ENCODE measurements at regions not wholly inside any gene's neighbourhood (a gene's known extent, or its start where the extent isn't known, plus 50 kb on each side); places are given as distances from the start of the nearest gene placed in this dataset.

- TF ChIP-seq CTCF (conservative IDR thresholded peaks at IDR 0.05; ENCODE audit: low read length) (peak; percentile 56), EZH2phosphoT487 (IDR thresholded peaks at IDR 0.05; ENCODE audit: borderline replicate concordance, low read depth, low read length) (no peak)
Observed at GRCh38 chr3:152961323-152961722, 126.4 kb downstream of the P2RY1 start.

Data from OCI-LY7 (cell line).